NB4 (cell line): ENCODE measurements at regions not wholly inside any gene's neighbourhood (a gene's known extent, or its start where the extent isn't known, plus 50 kb on each side); places are given as distances from the start of the nearest gene placed in this dataset.

Experiments used
- CTCF ChIP-seq: IDR thresholded peaks from one replicate; pipeline ENCODE4 v1.5.1; 2012; ENCODE audit warnings: low read depth, low read length
- MYC ChIP-seq: IDR thresholded peaks from 2 replicates; pipeline ENCODE4 v1.6.1; 2011; ENCODE audit warnings: low read depth, low read length
- POLR2A ChIP-seq: IDR thresholded peaks from 2 replicates; pipeline ENCODE4 v1.6.1; 2011; ENCODE audit warnings: mild to moderate bottlenecking; ENCODE audit not compliant: insufficient read length; ENCODE audit errors: extremely low read depth
- TF ChIP-seq, protein P1 (sequence below): IDR thresholded peaks from 2 replicates; pipeline ENCODE4 v1.6.1; 2011; ENCODE audit warnings: low read depth, low read length

DNA sequence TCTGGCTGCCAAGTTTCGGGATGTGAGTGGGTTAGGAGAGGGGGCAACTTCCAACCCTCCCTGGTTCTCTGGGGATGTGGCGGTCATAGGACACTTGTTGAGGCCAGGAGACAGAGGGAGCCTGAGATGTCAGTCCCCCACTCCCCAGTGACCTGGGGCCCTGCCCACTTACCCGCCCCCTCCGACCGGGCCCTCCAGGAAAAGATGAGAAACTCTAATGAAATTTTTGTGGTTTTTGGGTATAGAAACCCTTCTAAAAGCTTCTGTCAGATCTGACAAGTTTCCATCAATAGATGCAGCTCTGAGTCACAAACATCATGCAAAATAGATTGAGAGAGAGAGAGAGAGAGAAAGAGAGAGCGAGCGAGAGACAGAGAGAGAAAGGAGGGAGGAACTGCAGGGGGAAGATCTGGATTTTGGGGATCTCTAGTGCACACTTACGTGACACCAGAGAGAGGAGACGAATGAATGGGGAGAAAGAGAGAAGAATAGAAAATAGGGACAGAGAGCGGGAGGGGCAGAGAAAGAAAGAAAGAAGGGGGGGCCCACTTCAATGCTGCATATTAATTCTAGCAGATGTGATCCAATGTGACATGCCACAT is 94.0 kb downstream of the PTPRS start:
- TF ChIP-seq CTCF (no peak), MYC (no peak), POLR2A (no peak)
- TF ChIP-seq, protein P1, sequence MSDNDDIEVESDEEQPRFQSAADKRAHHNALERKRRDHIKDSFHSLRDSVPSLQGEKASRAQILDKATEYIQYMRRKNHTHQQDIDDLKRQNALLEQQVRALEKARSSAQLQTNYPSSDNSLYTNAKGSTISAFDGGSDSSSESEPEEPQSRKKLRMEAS = no peak
